K562 (cell line): ENCODE measurements at regions not wholly inside any gene's neighbourhood (a gene's known extent, or its start where the extent isn't known, plus 50 kb on each side); places are given as distances from the start of the nearest gene placed in this dataset.
"Not testable (repeated sequence)": the region's sequence is repeated elsewhere in the genome, so short reads cannot be mapped to it uniquely, and the experiment has no call there.

Experiments used
- ATAC-seq: fragments of 200-7000 bp; cut with Tn5 transposase; 3 replicates; pipeline ENCODE4 v1.9.1; 2020; ENCODE audit warnings: moderate library complexity
- BruUV-seq: library from RNA; stranded (reverse); fragments of 400-500 nt; replicated peaks from 2 replicates; lab custom pipeline; 2021; lab: Mats Ljungman, UMichigan
- CTCF ChIA-PET: fragments of 300-600 bp; formaldehyde crosslinking; extraction: SDS; loops from one replicate; lab custom pipeline; 2021; ENCODE audit warnings: low intra/inter-chr PET ratio; lab: Yijun Ruan, JAX
- POLR2A ChIA-PET: fragments of 300-600, 350-650 bp; sonication (Branson Sonifier 250); formaldehyde crosslinking; extraction: SDS; loops from one replicate; lab custom pipeline; 2021; ENCODE audit warnings: antibody characterized with exemption, inconsistent platforms; lab: Yijun Ruan, JAX
- DNase-seq, 4 experiments: peaks; one replicate each; pipeline versions ENCODE4 v3.0.0 to v3.0.0-alpha.2; 2011 to 2018; ENCODE audit warnings: low spot score in 3 of 4, mixed read lengths in 3 of 4; ENCODE audit errors: extremely low read depth in 1 of 4
- FAIRE-seq: peaks from 2 replicates; lab custom pipeline; 2011; peaks lifted over from hg19 to GRCh38; lab: Jason Lieb, UNC
- H2AFZ ChIP-seq: 2 replicates; pipeline ENCODE4 v1.6.0; 2011; ENCODE audit warnings: low read depth, low read length, control low read depth, inconsistent platforms
- H3K27ac ChIP-seq: fragments of 200-600 bp; 3 replicates; pipeline ENCODE4 v1.8.0; 2011; ENCODE audit warnings: low read depth, mild to moderate bottlenecking, control low read depth, inconsistent platforms, low read length, moderate library complexity, mixed read lengths; ENCODE audit errors: extremely low read depth
- H3K27me3 ChIP-seq, 2 experiments: fragments of 300-600 bp in 1 of 2; 2 replicates in 1 of 2; 3 replicates in 1 of 2; pipeline versions ENCODE4 v1.6.0 to v1.8.0; 2011; ENCODE audit warnings: inconsistent platforms in 2 of 2, low read length in 2 of 2, mild to moderate bottlenecking in 1 of 2, mixed read lengths in 1 of 2, moderate library complexity in 1 of 2; ENCODE audit not compliant: control insufficient read depth in 2 of 2, insufficient read depth in 2 of 2
- H3K36me3 ChIP-seq: fragments of 300-600 bp; 3 replicates; pipeline ENCODE4 v1.8.0; 2011; ENCODE audit warnings: mild to moderate bottlenecking, low read length, inconsistent platforms; ENCODE audit not compliant: control insufficient read depth, insufficient read depth
- H3K4me1 ChIP-seq, 2 experiments: fragments of 200-600 bp in 1 of 2; replicated peaks in 1 of 2; 2 replicates in 1 of 2; 3 replicates in 1 of 2; pipeline versions ENCODE4 v1.5.1 to v1.8.0; 2011; ENCODE audit warnings: inconsistent platforms in 2 of 2, low read length in 2 of 2, mild to moderate bottlenecking in 1 of 2, mixed read lengths in 1 of 2, moderate library complexity in 1 of 2; ENCODE audit not compliant: control insufficient read depth in 2 of 2, insufficient read depth in 2 of 2
- H3K4me2 ChIP-seq: 2 replicates; pipeline ENCODE4 v1.6.1; 2011; ENCODE audit warnings: low read length, control low read depth, inconsistent platforms, mixed read lengths; ENCODE audit not compliant: insufficient read depth
- H3K4me3 ChIP-seq: fragments of 200-600 bp; sonication (generic), shearing (Covaris generic); 2 replicates; pipeline ENCODE4 v1.5.1; 2016; ENCODE audit warnings: control low read depth, inconsistent platforms
- H3K79me2 ChIP-seq: fragments of 200-600 bp; 3 replicates; pipeline ENCODE4 v1.8.0; 2011; ENCODE audit warnings: low read length, inconsistent platforms; ENCODE audit not compliant: control insufficient read depth, insufficient read depth
- H3K9ac ChIP-seq, 2 experiments: 2 replicates each; pipeline versions ENCODE4 v1.6.0 to v1.6.1; 2011; ENCODE audit warnings: low read depth in 2 of 2, low read length in 2 of 2, control low read depth in 1 of 2, inconsistent platforms in 1 of 2, mild to moderate bottlenecking in 1 of 2, mixed read lengths in 1 of 2; ENCODE audit not compliant: insufficient read depth in 1 of 2
- H3K9me1 ChIP-seq: one replicate; pipeline ENCODE4 v1.6.0; 2011; ENCODE audit warnings: inconsistent platforms, mild to moderate bottlenecking, low read length, moderate library complexity; ENCODE audit not compliant: control insufficient read depth, insufficient read depth
- H3K9me3 ChIP-seq: replicated peaks from 2 replicates; pipeline ENCODE4 v1.5.1; 2011; ENCODE audit warnings: low read depth, low read length, inconsistent platforms; ENCODE audit not compliant: control insufficient read depth, insufficient read depth
- H4K20me1 ChIP-seq: replicated peaks from 2 replicates; pipeline ENCODE4 v1.6.1; 2011; ENCODE audit warnings: low read length, inconsistent platforms, mixed read lengths; ENCODE audit not compliant: control insufficient read depth, insufficient read depth
- CCAR2 ChIP-seq: fragments of 200-400 bp; formaldehyde crosslinking; IDR thresholded peaks from 2 replicates; pipeline ENCODE4 v1.6.1; 2017; ENCODE audit warnings: mild to moderate bottlenecking, low read depth, low read length
- POLR2A ChIP-seq: fragments of 450-650 bp; conservative IDR thresholded peaks from 2 replicates; pipeline ENCODE4 v1.6.1; 2016
- WGBS: fragments of 100-300 bp; shearing (Covaris generic); methylation state at CpG from one replicate; pipeline ENCODE4 v1.1.6; 2016; ENCODE audit warnings: low coverage, mixed read lengths; ENCODE audit not compliant: insufficient coverage; ENCODE audit errors: missing lambda C conversion rate; 5-methylcytosine and 5-hydroxymethylcytosine counted together
- in situ Hi-C: fragments of 300-500 bp; cut with MboI; formaldehyde crosslinking; loops from 4 replicates; pipeline ENCODE4 v1.15.0; 2018; ENCODE audit warnings: inconsistent platforms, mixed read lengths
- intact Hi-C: fragments of 100-400 bp; cut with micrococcal nuclease; formaldehyde crosslinking; loops from 2 replicates; pipeline ENCODE4 v1.14.2; 2022
- TF ChIP-seq, protein P1 (sequence below): fragments of 200-600 bp; sonication (generic); IDR thresholded peaks from one replicate; pipeline ENCODE4 v1.6.1; 2012; ENCODE audit warnings: mild to moderate bottlenecking, low read depth, low read length, inconsistent platforms

- TF ChIP-seq, protein P1, sequence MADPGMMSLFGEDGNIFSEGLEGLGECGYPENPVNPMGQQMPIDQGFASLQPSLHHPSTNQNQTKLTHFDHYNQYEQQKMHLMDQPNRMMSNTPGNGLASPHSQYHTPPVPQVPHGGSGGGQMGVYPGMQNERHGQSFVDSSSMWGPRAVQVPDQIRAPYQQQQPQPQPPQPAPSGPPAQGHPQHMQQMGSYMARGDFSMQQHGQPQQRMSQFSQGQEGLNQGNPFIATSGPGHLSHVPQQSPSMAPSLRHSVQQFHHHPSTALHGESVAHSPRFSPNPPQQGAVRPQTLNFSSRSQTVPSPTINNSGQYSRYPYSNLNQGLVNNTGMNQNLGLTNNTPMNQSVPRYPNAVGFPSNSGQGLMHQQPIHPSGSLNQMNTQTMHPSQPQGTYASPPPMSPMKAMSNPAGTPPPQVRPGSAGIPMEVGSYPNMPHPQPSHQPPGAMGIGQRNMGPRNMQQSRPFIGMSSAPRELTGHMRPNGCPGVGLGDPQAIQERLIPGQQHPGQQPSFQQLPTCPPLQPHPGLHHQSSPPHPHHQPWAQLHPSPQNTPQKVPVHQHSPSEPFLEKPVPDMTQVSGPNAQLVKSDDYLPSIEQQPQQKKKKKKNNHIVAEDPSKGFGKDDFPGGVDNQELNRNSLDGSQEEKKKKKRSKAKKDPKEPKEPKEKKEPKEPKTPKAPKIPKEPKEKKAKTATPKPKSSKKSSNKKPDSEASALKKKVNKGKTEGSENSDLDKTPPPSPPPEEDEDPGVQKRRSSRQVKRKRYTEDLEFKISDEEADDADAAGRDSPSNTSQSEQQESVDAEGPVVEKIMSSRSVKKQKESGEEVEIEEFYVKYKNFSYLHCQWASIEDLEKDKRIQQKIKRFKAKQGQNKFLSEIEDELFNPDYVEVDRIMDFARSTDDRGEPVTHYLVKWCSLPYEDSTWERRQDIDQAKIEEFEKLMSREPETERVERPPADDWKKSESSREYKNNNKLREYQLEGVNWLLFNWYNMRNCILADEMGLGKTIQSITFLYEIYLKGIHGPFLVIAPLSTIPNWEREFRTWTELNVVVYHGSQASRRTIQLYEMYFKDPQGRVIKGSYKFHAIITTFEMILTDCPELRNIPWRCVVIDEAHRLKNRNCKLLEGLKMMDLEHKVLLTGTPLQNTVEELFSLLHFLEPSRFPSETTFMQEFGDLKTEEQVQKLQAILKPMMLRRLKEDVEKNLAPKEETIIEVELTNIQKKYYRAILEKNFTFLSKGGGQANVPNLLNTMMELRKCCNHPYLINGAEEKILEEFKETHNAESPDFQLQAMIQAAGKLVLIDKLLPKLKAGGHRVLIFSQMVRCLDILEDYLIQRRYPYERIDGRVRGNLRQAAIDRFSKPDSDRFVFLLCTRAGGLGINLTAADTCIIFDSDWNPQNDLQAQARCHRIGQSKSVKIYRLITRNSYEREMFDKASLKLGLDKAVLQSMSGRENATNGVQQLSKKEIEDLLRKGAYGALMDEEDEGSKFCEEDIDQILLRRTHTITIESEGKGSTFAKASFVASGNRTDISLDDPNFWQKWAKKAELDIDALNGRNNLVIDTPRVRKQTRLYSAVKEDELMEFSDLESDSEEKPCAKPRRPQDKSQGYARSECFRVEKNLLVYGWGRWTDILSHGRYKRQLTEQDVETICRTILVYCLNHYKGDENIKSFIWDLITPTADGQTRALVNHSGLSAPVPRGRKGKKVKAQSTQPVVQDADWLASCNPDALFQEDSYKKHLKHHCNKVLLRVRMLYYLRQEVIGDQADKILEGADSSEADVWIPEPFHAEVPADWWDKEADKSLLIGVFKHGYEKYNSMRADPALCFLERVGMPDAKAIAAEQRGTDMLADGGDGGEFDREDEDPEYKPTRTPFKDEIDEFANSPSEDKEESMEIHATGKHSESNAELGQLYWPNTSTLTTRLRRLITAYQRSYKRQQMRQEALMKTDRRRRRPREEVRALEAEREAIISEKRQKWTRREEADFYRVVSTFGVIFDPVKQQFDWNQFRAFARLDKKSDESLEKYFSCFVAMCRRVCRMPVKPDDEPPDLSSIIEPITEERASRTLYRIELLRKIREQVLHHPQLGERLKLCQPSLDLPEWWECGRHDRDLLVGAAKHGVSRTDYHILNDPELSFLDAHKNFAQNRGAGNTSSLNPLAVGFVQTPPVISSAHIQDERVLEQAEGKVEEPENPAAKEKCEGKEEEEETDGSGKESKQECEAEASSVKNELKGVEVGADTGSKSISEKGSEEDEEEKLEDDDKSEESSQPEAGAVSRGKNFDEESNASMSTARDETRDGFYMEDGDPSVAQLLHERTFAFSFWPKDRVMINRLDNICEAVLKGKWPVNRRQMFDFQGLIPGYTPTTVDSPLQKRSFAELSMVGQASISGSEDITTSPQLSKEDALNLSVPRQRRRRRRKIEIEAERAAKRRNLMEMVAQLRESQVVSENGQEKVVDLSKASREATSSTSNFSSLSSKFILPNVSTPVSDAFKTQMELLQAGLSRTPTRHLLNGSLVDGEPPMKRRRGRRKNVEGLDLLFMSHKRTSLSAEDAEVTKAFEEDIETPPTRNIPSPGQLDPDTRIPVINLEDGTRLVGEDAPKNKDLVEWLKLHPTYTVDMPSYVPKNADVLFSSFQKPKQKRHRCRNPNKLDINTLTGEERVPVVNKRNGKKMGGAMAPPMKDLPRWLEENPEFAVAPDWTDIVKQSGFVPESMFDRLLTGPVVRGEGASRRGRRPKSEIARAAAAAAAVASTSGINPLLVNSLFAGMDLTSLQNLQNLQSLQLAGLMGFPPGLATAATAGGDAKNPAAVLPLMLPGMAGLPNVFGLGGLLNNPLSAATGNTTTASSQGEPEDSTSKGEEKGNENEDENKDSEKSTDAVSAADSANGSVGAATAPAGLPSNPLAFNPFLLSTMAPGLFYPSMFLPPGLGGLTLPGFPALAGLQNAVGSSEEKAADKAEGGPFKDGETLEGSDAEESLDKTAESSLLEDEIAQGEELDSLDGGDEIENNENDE: no peak
- no peak for TF ChIP-seq POLR2A
- no peak for TF ChIP-seq CCAR2
These were observed 209.0 kb upstream of the FBXO33 start (continued) for GRCh38 chr14:39641224-39641623.

DNA sequence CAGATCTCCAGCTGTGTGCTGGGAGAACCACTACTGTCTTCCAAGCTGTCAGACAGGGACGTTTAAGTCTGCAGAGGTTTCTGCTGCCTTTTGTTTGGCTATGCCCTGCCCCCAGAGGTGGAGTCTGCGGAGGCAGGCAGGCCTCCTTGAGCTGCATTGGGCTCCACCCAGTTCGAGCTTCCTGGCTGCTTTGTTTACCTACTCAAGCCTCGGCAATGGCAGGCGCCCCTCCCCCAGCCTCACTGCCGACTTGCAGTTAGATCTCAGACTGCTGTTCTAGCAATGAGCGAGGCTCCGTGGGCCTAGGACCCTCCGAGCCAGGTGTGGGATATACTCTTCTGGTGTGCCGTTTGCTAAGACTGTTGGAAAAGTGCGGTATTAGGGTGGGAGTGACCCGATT lies 206.8 kb upstream of the FBXO33 start:
- H3K4me2 ChIP-seq, H3K36me3 ChIP-seq, H3K4me1 ChIP-seq, H3K27me3 ChIP-seq, H3K79me2 ChIP-seq, CTCF ChIA-PET, H3K9me3 ChIP-seq, H4K20me1 ChIP-seq, intact Hi-C loops, in situ Hi-C loops, H3K27ac ChIP-seq, BruUV-seq, FAIRE-seq, ATAC-seq, H3K9ac ChIP-seq, POLR2A ChIA-PET, H3K9me1 ChIP-seq, H3K4me3 ChIP-seq, H2AFZ ChIP-seq, DNase-seq: not testable (repeated sequence)
- WGBS: 0% methylated on average over 8 of the region's 12 CpGs
